Parathyroid adenoma (tissue), 2 donors: ENCODE measurements at regions not wholly inside any gene's neighbourhood (a gene's known extent, or its start where the extent isn't known, plus 50 kb on each side); places are given as distances from the start of the nearest gene placed in this dataset.

Experiments
- H2AFZ ChIP-seq: fragments of 300-600 bp; sonication (generic); one replicate; pipeline ENCODE4 v1.7.0; 2017; ENCODE audit warnings: antibody characterized with exemption, mild to moderate bottlenecking
- H3K27ac ChIP-seq: fragments of 300-600 bp; sonication (generic); one replicate; pipeline ENCODE4 v1.7.0; 2017
- H3K27me3 ChIP-seq: fragments of 300-600 bp; sonication (generic); one replicate; pipeline ENCODE4 v1.7.0; 2017; ENCODE audit warnings: low read length; ENCODE audit not compliant: control insufficient read depth, insufficient read depth
- H3K36me3 ChIP-seq: fragments of 300-600 bp; sonication (generic); one replicate; pipeline ENCODE4 v1.7.0; 2017; ENCODE audit warnings: low read length; ENCODE audit not compliant: control insufficient read depth, insufficient read depth
- H3K4me1 ChIP-seq: fragments of 300-600 bp; sonication (generic); one replicate; pipeline ENCODE4 v1.7.0; 2017; ENCODE audit warnings: control low read depth
- H3K4me2 ChIP-seq: fragments of 300-600 bp; sonication (generic); one replicate; pipeline ENCODE4 v1.7.0; 2017; ENCODE audit warnings: low read length
- H3K4me3 ChIP-seq: fragments of 300-600 bp; sonication (generic); one replicate; pipeline ENCODE4 v1.7.0; 2017; ENCODE audit warnings: low read depth, low read length
- H3K79me2 ChIP-seq: fragments of 300-600 bp; sonication (generic); one replicate; pipeline ENCODE4 v1.7.0; 2017; ENCODE audit warnings: control low read depth
- H3K9ac ChIP-seq: fragments of 300-600 bp; sonication (generic); one replicate; pipeline ENCODE4 v1.7.0; 2017; ENCODE audit warnings: mild to moderate bottlenecking
- H3K9me3 ChIP-seq: fragments of 300-600 bp; sonication (generic); one replicate; pipeline ENCODE4 v1.7.0; 2017; ENCODE audit warnings: low read length; ENCODE audit not compliant: control insufficient read depth
- TF ChIP-seq, protein P1 (sequence below): fragments of 300-600 bp; sonication (generic); IDR thresholded peaks from one replicate; pipeline ENCODE4 v1.7.0; 2017; ENCODE audit warnings: antibody characterized with exemption, mild to moderate bottlenecking
- donor health status: primary hyperparathyroidism.

GRCh38 chr11:109512680-109513079, 90.7 kb downstream of the C11orf87 start:
- Histone ChIP-seq H3K79me2 (no peaks in the 10 kb centered on the region), H3K27me3 (no peaks in the 10 kb centered on the region), H3K9me3 (no peaks in the 10 kb centered on the region), H3K27ac (no peak overlapping the region), H3K9ac (no peak overlapping the region), H3K4me2 (no peak overlapping the region), H3K4me3 (no peak overlapping the region), H3K4me1 (no peaks in the 10 kb centered on the region), H2AFZ (no peak overlapping the region), H3K36me3 (no peaks in the 10 kb centered on the region)
- TF ChIP-seq, protein P1, sequence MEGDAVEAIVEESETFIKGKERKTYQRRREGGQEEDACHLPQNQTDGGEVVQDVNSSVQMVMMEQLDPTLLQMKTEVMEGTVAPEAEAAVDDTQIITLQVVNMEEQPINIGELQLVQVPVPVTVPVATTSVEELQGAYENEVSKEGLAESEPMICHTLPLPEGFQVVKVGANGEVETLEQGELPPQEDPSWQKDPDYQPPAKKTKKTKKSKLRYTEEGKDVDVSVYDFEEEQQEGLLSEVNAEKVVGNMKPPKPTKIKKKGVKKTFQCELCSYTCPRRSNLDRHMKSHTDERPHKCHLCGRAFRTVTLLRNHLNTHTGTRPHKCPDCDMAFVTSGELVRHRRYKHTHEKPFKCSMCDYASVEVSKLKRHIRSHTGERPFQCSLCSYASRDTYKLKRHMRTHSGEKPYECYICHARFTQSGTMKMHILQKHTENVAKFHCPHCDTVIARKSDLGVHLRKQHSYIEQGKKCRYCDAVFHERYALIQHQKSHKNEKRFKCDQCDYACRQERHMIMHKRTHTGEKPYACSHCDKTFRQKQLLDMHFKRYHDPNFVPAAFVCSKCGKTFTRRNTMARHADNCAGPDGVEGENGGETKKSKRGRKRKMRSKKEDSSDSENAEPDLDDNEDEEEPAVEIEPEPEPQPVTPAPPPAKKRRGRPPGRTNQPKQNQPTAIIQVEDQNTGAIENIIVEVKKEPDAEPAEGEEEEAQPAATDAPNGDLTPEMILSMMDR: no peak

GRCh38 chr11:109514313-109515018, 92.5 kb downstream of the C11orf87 start:
- TF ChIP-seq, protein P1: no peak
- Histone ChIP-seq H3K9ac (no peak overlapping the region), H3K27ac (no peak overlapping the region), H3K36me3 (no peaks in the 10 kb centered on the region), H3K4me3 (no peak overlapping the region), H2AFZ (no peak overlapping the region), H3K27me3 (no peaks in the 10 kb centered on the region), H3K9me3 (no peaks in the 10 kb centered on the region), H3K79me2 (no peaks in the 10 kb centered on the region), H3K4me1 (no peaks in the 10 kb centered on the region), H3K4me2 (no peak overlapping the region)

DNA sequence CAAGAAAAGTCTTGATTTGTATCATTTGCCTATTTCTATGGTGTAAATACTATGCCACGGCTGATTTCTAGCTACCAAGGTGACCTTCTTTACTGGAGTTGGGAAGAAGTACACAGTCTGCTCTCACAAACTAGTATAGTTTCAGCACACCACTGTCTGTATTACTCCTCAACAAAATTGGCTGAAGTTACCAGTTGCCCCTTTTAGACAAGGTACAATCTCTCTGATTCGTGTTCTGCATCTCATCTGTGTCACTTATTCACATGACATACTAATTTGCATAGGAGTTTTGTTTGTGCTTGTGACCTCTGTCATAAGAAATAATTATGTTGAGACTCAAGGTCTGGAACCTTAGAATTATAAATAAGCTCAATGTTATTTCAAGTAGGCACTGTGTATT, 97.3 kb downstream of the C11orf87 start:
- H3K9ac ChIP-seq: no peak overlapping the region
- TF ChIP-seq, protein P1: no peak
- H3K27ac ChIP-seq: no peak overlapping the region
- H3K36me3 ChIP-seq: no peaks in the 10 kb centered on the region
- H3K4me3 ChIP-seq: no peak overlapping the region
- H3K4me1 ChIP-seq: no peaks in the 10 kb centered on the region
- no peak overlapping the region for H3K4me2 ChIP-seq
- H3K27me3 ChIP-seq: no peaks in the 10 kb centered on the region
- H3K79me2 ChIP-seq: no peaks in the 10 kb centered on the region
- no peaks in the 10 kb centered on the region for H3K9me3 ChIP-seq
- H2AFZ ChIP-seq: no peak overlapping the region

- H3K4me1 ChIP-seq: no peaks in the 10 kb centered on the region
These were observed 99.6 kb downstream of the C11orf87 start for GRCh38 chr11:109521571-109522086.

More at GRCh38 chr11:109521571-109522086, 99.6 kb downstream of the C11orf87 start:
- no peak overlapping the region for H3K4me2 ChIP-seq
- no peaks in the 10 kb centered on the region for H3K36me3 ChIP-seq
- H3K27me3 ChIP-seq: no peaks in the 10 kb centered on the region
- H3K9ac ChIP-seq: no peak overlapping the region
- H3K27ac ChIP-seq: no peak overlapping the region
- H3K4me3 ChIP-seq: no peak overlapping the region
- TF ChIP-seq, protein P1: no peak
- H2AFZ ChIP-seq: no peak overlapping the region
- H3K9me3 ChIP-seq: no peaks in the 10 kb centered on the region
- no peaks in the 10 kb centered on the region for H3K79me2 ChIP-seq
